Esophagus muscularis mucosa (tissue), 4 donors: ENCODE measurements at regions not wholly inside any gene's neighbourhood (a gene's known extent, or its start where the extent isn't known, plus 50 kb on each side); places are given as distances from the start of the nearest gene placed in this dataset.

Experiments
- DNase-seq: peaks from one replicate; pipeline ENCODE4 v3.0.0-alpha.2; 2017; ENCODE audit errors: extremely low spot score
- H3K27ac ChIP-seq, 4 donors: fragments of 200-600 bp; sonication (generic); replicated peaks in 1 of 4; 1 replicate in 3 of 4; 2 replicates in 1 of 4; pipeline ENCODE4 v1.5.1; 2016 to 2019; ENCODE audit warnings: mild to moderate bottlenecking in 1 of 4
- H3K27me3 ChIP-seq, 4 donors: fragments of 200-600 bp; sonication (generic); one replicate each; pipeline versions ENCODE4 v1.5.1 to v1.6.0; 2016 to 2019
- H3K36me3 ChIP-seq, 4 donors: fragments of 200-600 bp; sonication (generic); one replicate each; pipeline ENCODE4 v1.5.1; 2016 to 2019
- H3K4me1 ChIP-seq, 4 donors: fragments of 200-600 bp; sonication (generic); one replicate each; pipeline ENCODE4 v1.5.1; 2016 to 2019
- H3K4me3 ChIP-seq, 4 donors: fragments of 200-600 bp; sonication (generic); 1 replicate in 2 of 4; 2 replicates in 2 of 4; pipeline ENCODE4 v1.5.1; 2016 to 2019; ENCODE audit warnings: mild to moderate bottlenecking in 4 of 4, moderate library complexity in 1 of 4
- H3K9me3 ChIP-seq, 4 donors: fragments of 200-600 bp; sonication (generic); 1 replicate in 3 of 4; 2 replicates in 1 of 4; pipeline ENCODE4 v1.5.1; 2016 to 2019
- EP300 ChIP-seq: sonication (generic); formaldehyde crosslinking; IDR thresholded peaks from one replicate; pipeline ENCODE4 v1.6.1; 2017; ENCODE audit warnings: antibody characterized with exemption
- POLR2A ChIP-seq: fragments of 450-650 bp; IDR thresholded peaks from one replicate; pipeline ENCODE4 v1.6.1; 2017; ENCODE audit warnings: antibody characterized with exemption, moderate library complexity, mild to moderate bottlenecking, low read depth
- POLR2AphosphoS5 ChIP-seq, 2 donors: sonication (generic); formaldehyde crosslinking; IDR thresholded peaks; one replicate each; pipeline ENCODE4 v1.6.1; 2017; ENCODE audit warnings: antibody characterized with exemption in 2 of 2
- WGBS: methylation state at CpG from one replicate; pipeline ENCODE4 v1.1.5; 2018; 5-methylcytosine and 5-hydroxymethylcytosine counted together
- intact Hi-C: fragments of 100-400 bp; cut with DNase I; formaldehyde crosslinking; loops from one replicate; pipeline ENCODE4 v1.15.1; 2023
- TF ChIP-seq, protein P1 (sequence below), 3 experiments: fragments of 200-600 bp in 2 of 3; fragments of 450-650 bp in 1 of 3; sonication (generic) in 2 of 3; IDR thresholded peaks; one replicate each; pipeline ENCODE4 v1.5.1; 2017 to 2019; ENCODE audit warnings: antibody characterized with exemption in 3 of 3, mild to moderate bottlenecking in 2 of 3, moderate library complexity in 1 of 3

DNA sequence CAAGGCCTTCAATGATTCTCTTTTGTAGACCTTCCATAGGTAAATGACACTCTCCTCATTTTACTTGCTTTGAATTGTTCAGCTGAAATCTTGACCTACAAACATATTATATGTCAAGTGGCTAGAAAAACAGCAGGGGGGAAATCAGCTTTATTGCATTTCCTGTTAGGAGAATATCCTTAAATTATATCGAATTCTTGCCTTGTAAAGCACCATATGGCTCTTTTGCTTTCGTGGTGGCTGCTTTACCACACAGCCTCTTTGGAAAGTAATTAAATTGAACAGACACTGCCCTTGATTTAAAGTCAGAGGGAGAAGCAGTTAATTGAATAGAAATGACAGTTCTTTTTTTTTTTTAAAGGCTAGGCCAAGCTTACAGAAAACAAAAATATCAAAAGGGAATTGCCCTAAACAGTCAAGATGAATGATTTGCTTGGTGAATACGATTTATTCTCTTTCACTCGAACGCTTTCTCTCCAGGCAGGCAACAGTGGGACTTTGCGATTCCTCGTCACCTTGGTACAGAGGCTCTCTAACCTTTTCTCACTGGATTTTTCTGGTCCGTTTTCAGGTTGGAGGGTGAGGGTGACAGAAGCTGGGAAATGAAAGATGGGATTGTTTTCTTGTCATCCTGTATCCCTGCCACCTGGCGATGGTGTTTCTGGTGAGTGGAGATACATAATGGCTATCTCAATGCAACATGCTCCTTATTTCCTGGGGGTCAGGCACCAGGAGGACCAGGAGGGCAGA is 126.0 kb downstream of the GATA3 start:
- Histone ChIP-seq H3K4me1 (no peaks in the 10 kb centered on the region), H3K27ac (no peak overlapping the region), H3K27me3 (peaks cover 0 to 12% (median 0%) of the 10 kb centered on the region in 4 donors), H3K36me3 (no peaks in the 10 kb centered on the region), H3K4me3 (no peak overlapping the region), H3K9me3 (no peaks in the 10 kb centered on the region)
- DNase-seq = peak; percentile 57
- intact Hi-C loops = no loop called here
- 72% methylated on average over 9 of the region's 9 CpGs for WGBS
- TF ChIP-seq POLR2A (no peak), EP300 (no peak), POLR2AphosphoS5 (IDR thresholded peaks at IDR 0.05) (no peak)
- TF ChIP-seq, protein P1, sequence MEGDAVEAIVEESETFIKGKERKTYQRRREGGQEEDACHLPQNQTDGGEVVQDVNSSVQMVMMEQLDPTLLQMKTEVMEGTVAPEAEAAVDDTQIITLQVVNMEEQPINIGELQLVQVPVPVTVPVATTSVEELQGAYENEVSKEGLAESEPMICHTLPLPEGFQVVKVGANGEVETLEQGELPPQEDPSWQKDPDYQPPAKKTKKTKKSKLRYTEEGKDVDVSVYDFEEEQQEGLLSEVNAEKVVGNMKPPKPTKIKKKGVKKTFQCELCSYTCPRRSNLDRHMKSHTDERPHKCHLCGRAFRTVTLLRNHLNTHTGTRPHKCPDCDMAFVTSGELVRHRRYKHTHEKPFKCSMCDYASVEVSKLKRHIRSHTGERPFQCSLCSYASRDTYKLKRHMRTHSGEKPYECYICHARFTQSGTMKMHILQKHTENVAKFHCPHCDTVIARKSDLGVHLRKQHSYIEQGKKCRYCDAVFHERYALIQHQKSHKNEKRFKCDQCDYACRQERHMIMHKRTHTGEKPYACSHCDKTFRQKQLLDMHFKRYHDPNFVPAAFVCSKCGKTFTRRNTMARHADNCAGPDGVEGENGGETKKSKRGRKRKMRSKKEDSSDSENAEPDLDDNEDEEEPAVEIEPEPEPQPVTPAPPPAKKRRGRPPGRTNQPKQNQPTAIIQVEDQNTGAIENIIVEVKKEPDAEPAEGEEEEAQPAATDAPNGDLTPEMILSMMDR (IDR thresholded peaks at IDR 0.05) = no peak

DNA sequence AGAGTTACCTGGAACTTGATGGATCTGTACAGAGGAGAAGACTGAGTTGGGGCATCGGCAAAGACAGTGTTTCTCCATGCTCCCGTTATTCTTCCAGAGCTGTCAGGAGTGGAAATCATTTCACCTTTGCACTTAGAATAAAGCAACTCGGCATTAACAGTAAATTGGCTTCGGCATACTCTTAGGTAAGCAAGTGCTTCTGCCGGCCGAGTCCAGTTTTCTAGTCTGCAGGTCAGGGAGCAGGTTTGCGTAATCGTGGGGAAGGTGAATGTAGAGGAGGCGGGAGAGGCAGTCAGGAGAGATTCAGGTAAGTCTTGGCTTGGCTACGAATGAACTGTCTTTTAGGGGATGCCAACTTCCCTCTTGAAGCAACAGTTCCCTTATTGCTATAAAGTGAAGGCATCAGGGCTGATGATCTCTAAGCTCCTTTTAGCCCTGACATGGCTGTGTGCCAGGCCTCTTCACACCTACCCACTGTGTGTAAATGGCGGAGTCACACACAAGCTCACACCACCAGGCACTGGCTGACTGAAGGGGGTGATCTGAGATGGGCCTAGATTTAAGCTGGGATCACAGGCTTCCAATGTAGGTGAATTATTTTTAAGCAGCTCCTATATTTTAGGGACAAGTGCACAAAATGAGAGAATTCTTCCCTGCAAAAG is 127.1 kb downstream of the GATA3 start:
- Histone ChIP-seq H3K27ac (no peak overlapping the region), H3K4me1 (no peaks in the 10 kb centered on the region), H3K27me3 (peaks cover 0 to 12% (median 0%) of the 10 kb centered on the region in 4 donors), H3K36me3 (no peaks in the 10 kb centered on the region), H3K4me3 (no peak overlapping the region), H3K9me3 (no peaks in the 10 kb centered on the region)
- intact Hi-C loops = no loop called here
- TF ChIP-seq POLR2A (no peak), POLR2AphosphoS5 (IDR thresholded peaks at IDR 0.05) (no peak), EP300 (no peak)
- TF ChIP-seq, protein P1 (IDR thresholded peaks at IDR 0.05) = no peak
- peak; percentile 42 for DNase-seq
- WGBS = 79% methylated on average over 11 of the region's 11 CpGs

DNA sequence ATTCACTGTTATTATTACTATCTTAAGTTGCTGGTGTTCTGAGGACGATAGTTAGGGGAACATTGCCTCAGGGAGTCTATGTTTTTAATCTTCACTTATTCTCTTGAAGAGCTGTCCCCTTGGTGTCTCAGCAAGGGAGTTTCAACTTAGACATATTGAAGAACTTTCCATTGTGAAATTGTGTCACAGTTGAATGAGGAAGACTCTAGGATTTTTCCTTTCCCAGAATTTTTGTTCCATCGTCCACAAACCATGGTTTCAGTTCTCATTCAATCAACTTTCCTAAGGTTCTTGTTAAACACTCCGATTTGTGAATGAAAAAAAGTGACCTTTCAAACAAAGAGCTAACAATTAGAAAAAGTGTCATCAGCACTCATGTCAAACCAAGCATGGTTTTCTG is 128.3 kb downstream of the GATA3 start:
- H3K9me3 ChIP-seq = no peaks in the 10 kb centered on the region
- no peaks in the 10 kb centered on the region for H3K36me3 ChIP-seq
- intact Hi-C loops = no loop called here
- H3K27me3 ChIP-seq = peaks cover 0 to 12% (median 0%) of the 10 kb centered on the region in 4 donors
- 70% methylated on average over 3 of the region's 3 CpGs for WGBS
- DNase-seq = no peak
- no peaks in the 10 kb centered on the region for H3K4me1 ChIP-seq
- H3K4me3 ChIP-seq = no peak overlapping the region
- TF ChIP-seq, protein P1 (IDR thresholded peaks at IDR 0.05) = no peak
- no peak for TF ChIP-seq EP300
- TF ChIP-seq POLR2AphosphoS5 (IDR thresholded peaks at IDR 0.05) = no peak
- TF ChIP-seq POLR2A = no peak
- no peak overlapping the region for H3K27ac ChIP-seq

DNA sequence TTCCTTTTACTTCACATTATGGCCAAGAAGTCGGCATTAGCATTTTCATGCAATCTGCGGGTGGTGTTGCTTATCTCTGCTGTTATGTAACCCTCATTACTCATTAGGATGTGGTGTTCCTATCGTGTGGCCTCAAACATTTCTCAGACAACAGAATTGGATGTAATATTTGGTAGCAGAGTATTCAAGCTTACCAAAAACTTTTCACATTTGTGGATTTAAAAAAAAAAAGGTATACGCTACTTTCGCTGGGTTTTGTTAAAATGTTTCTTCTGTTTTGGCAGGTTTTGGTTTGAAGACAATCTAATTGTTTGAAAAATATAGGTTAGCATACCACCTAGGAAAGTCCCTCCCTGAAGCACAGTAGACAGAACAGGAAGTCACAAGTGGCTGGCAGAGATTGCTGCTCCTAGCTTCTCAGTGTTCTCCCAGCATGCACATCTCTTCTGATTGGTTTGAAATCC is 128.8 kb downstream of the GATA3 start:
- no peak overlapping the region for H3K27ac ChIP-seq
- no peaks in the 10 kb centered on the region for H3K9me3 ChIP-seq
- DNase-seq = no peak
- intact Hi-C loops = no loop called here
- peaks cover 0 to 12% (median 0%) of the 10 kb centered on the region in 4 donors for H3K27me3 ChIP-seq
- no peak overlapping the region for H3K4me3 ChIP-seq
- TF ChIP-seq POLR2AphosphoS5 (IDR thresholded peaks at IDR 0.05) (no peak), POLR2A (no peak), EP300 (no peak)
- TF ChIP-seq, protein P1 (IDR thresholded peaks at IDR 0.05) = no peak
- H3K4me1 ChIP-seq = no peaks in the 10 kb centered on the region
- H3K36me3 ChIP-seq = no peaks in the 10 kb centered on the region
- 48% methylated on average over 5 of the region's 5 CpGs for WGBS
